Adrenal gland (tissue), 5 donors: ENCODE measurements at regions not wholly inside any gene's neighbourhood (a gene's known extent, or its start where the extent isn't known, plus 50 kb on each side); places are given as distances from the start of the nearest gene placed in this dataset.

ENCODE experiments used
- POLR2A ChIP-seq, 2 donors: fragments of 450-650 bp; IDR thresholded peaks; one replicate each; pipeline ENCODE4 v1.6.1; 2017; ENCODE audit warnings: antibody characterized with exemption in 2 of 2, mild to moderate bottlenecking in 2 of 2, moderate library complexity in 1 of 2
- TF ChIP-seq, protein P1 (sequence below), 6 experiments: fragments of 450-650 bp in 4 of 6; fragments of 200-600 bp in 2 of 6; sonication (generic) in 1 of 6; IDR thresholded peaks; 1 replicate in 5 of 6; 2 replicates in 1 of 6; pipeline versions ENCODE4 v1.5.1 to v1.8.0; 2016 to 2021; ENCODE audit warnings: antibody characterized with exemption in 6 of 6, mild to moderate bottlenecking in 2 of 6, moderate library complexity in 1 of 6
- donor health status: DM: no; HTN: no; CAD: no.

DNA sequence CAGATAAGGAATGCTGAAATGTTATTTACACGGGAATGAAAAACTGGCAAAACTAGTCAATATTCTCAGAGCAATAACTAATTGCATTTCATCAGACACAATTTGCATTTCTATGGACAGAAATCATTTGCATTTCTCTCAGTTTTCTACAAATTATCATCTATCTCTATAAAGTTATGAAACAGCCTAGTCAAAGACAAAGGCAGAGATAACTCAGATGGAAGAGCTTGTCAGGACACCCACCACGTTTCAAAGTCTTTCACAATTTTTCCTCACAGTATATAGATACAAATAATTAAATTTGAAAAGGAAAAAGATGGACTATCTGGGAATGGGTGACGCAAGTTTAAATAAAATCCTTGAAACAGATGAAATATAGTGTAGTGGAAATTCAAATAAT is 230.8 kb downstream of the GASK1B start:
- TF ChIP-seq, protein P1, sequence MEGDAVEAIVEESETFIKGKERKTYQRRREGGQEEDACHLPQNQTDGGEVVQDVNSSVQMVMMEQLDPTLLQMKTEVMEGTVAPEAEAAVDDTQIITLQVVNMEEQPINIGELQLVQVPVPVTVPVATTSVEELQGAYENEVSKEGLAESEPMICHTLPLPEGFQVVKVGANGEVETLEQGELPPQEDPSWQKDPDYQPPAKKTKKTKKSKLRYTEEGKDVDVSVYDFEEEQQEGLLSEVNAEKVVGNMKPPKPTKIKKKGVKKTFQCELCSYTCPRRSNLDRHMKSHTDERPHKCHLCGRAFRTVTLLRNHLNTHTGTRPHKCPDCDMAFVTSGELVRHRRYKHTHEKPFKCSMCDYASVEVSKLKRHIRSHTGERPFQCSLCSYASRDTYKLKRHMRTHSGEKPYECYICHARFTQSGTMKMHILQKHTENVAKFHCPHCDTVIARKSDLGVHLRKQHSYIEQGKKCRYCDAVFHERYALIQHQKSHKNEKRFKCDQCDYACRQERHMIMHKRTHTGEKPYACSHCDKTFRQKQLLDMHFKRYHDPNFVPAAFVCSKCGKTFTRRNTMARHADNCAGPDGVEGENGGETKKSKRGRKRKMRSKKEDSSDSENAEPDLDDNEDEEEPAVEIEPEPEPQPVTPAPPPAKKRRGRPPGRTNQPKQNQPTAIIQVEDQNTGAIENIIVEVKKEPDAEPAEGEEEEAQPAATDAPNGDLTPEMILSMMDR (IDR thresholded peaks at IDR 0.05), result no peak
- no peak for TF ChIP-seq POLR2A (IDR thresholded peaks at IDR 0.05)
